Esophagus squamous epithelium (tissue), 4 donors: ENCODE measurements at regions not wholly inside any gene's neighbourhood (a gene's known extent, or its start where the extent isn't known, plus 50 kb on each side); places are given as distances from the start of the nearest gene placed in this dataset.

ENCODE experiments used
- CTCF ChIP-seq, 6 experiments: fragments of 450-650 bp in 4 of 6; fragments of 200-600 bp in 2 of 6; sonication (generic) in 2 of 6; IDR thresholded peaks; one replicate each; pipeline ENCODE4 v1.5.1; 2016 to 2019; ENCODE audit warnings: antibody characterized with exemption in 6 of 6, mild to moderate bottlenecking in 4 of 6, moderate library complexity in 4 of 6
- POLR2A ChIP-seq, 4 donors: fragments of 450-650 bp; IDR thresholded peaks; one replicate each; pipeline ENCODE4 v1.6.1; 2017; ENCODE audit warnings: antibody characterized with exemption in 4 of 4, mild to moderate bottlenecking in 4 of 4, moderate library complexity in 3 of 4

GRCh38 chr9:126211441-126212074 is 115.1 kb upstream of the MVB12B start:
- no peak for TF ChIP-seq CTCF (IDR thresholded peaks at IDR 0.05)
- TF ChIP-seq POLR2A (IDR thresholded peaks at IDR 0.05): no peak
